Spleen (tissue), 7 donors: ENCODE measurements at regions not wholly inside any gene's neighbourhood (a gene's known extent, or its start where the extent isn't known, plus 50 kb on each side); places are given as distances from the start of the nearest gene placed in this dataset.

Experiments used
- POLR2A ChIP-seq, 3 donors: fragments of 450-650 bp; IDR thresholded peaks; one replicate each; pipeline ENCODE4 v1.5.1; 2017; ENCODE audit warnings: antibody characterized with exemption in 3 of 3, mild to moderate bottlenecking in 1 of 3
- POLR2AphosphoS5 ChIP-seq, 3 donors: sonication (generic); formaldehyde crosslinking; IDR thresholded peaks; one replicate each; pipeline ENCODE4 v1.5.1; 2017; ENCODE audit warnings: antibody characterized with exemption in 3 of 3
- TF ChIP-seq, protein P1 (sequence below), 11 experiments: fragments of 200-600 bp in 7 of 11; fragments of 450-650 bp in 4 of 11; sonication (generic) in 4 of 11; IDR thresholded peaks in 8 of 11; conservative IDR thresholded peaks in 3 of 11; 1 replicate in 7 of 11; 2 replicates in 4 of 11; pipeline versions ENCODE4 v1.4.0 to v1.8.0; 2016 to 2021; ENCODE audit warnings: antibody characterized with exemption in 11 of 11, inconsistent platforms in 4 of 11, mild to moderate bottlenecking in 1 of 11
- donor health status: DM: no; HTN: no; CAD: no; lungs with moderate emphysema.
- donor health status: DM: no; HTN: no; CAD: no.
- donor health status: DM: no; HTN: no; CAD: no.

DNA sequence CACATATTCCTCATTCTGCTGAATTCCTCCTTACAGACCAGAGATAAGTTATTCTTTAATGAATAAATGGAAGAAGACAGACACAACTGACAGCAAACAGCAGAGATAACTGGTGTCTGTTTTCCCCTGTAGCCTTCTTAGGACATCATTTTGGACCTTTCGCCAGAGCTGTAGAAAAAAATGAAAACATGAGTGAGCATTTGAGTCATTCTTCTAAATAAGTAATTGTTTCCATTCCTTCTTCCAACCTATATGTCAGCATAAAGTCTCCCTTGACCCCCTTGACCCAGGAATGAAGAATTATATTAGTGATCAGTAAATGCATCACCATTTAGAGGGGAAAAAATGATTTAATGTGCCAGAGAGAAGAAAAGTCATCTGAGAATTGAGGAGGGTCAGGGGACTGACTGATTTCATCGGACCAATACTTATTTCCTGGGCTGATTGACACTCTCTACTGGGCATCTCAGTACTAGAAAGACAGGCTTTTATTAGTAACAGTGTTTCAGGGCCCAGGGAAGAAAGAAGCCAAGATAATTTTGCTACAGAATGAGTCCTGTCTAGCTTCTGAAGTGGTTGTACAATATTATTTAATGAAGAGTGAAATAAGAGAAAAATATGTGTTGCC lies 597.0 kb downstream of the PSAT1 start:
- TF ChIP-seq, protein P1, sequence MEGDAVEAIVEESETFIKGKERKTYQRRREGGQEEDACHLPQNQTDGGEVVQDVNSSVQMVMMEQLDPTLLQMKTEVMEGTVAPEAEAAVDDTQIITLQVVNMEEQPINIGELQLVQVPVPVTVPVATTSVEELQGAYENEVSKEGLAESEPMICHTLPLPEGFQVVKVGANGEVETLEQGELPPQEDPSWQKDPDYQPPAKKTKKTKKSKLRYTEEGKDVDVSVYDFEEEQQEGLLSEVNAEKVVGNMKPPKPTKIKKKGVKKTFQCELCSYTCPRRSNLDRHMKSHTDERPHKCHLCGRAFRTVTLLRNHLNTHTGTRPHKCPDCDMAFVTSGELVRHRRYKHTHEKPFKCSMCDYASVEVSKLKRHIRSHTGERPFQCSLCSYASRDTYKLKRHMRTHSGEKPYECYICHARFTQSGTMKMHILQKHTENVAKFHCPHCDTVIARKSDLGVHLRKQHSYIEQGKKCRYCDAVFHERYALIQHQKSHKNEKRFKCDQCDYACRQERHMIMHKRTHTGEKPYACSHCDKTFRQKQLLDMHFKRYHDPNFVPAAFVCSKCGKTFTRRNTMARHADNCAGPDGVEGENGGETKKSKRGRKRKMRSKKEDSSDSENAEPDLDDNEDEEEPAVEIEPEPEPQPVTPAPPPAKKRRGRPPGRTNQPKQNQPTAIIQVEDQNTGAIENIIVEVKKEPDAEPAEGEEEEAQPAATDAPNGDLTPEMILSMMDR (IDR thresholded peaks at IDR 0.05 in 8 of 11, conservative IDR thresholded peaks at IDR 0.05 in 3 of 11), result no peak
- TF ChIP-seq POLR2AphosphoS5 (IDR thresholded peaks at IDR 0.05), result no peak
- no peak for TF ChIP-seq POLR2A (IDR thresholded peaks at IDR 0.05)
